ENCODE measurements at regions not wholly inside any gene's neighbourhood (a gene's known extent, or its start where the extent isn't known, plus 50 kb on each side); places are given as distances from the start of the nearest gene placed in this dataset.

- DNase-seq = no peak
Observed at GRCh38 chr14:43956741-43957140, 550.3 kb downstream of the FSCB start.

- no peak for DNase-seq
Observed at GRCh38 chr14:43949400-43949799, 557.7 kb downstream of the FSCB start.

- no peak for DNase-seq
Observed at GRCh38 chr14:43939836-43940235, 567.2 kb downstream of the FSCB start.

- no peak for DNase-seq
Observed at GRCh38 chr14:43938588-43939281, 568.3 kb downstream of the FSCB start.

GRCh38 chr14:43937001-43937400 is 570.1 kb downstream of the FSCB start:
- no peak for DNase-seq

GRCh38 chr14:43934102-43934501 is 573.0 kb downstream of the FSCB start:
- no peak for DNase-seq

GRCh38 chr14:43914041-43914693 is 592.9 kb downstream of the FSCB start:
- no peak for DNase-seq

GRCh38 chr14:43903209-43903608 is 603.9 kb downstream of the FSCB start:
- no peak for DNase-seq

- no peak for DNase-seq
Observed at GRCh38 chr14:43901911-43902673, 605.0 kb downstream of the FSCB start.

GRCh38 chr14:43900173-43900655 is 606.9 kb downstream of the FSCB start:
- no peak for DNase-seq

GRCh38 chr14:43898687-43899086 is 608.4 kb downstream of the FSCB start:
- no peak for DNase-seq

GRCh38 chr14:43896044-43896443 is 611.0 kb downstream of the FSCB start:
- DNase-seq = no peak

- no peak for DNase-seq
Observed at GRCh38 chr14:43894534-43894933, 612.5 kb downstream of the FSCB start.

GRCh38 chr14:43887523-43887922 is 619.6 kb downstream of the FSCB start:
- DNase-seq = no peak

GRCh38 chr14:43877351-43877960 is 629.6 kb downstream of the FSCB start:
- DNase-seq = no peak

- DNase-seq = no peak
Observed at GRCh38 chr14:43872752-43873655, 634.1 kb downstream of the FSCB start.

- no peak for DNase-seq
Observed at GRCh38 chr14:43872222-43872621, 634.9 kb downstream of the FSCB start.

- no peak for DNase-seq
Observed at GRCh38 chr14:43858981-43859380, 648.1 kb downstream of the FSCB start.

- DNase-seq = peak; percentile 2
Observed at GRCh38 chr14:43855556-43855955, 651.5 kb downstream of the FSCB start.

GRCh38 chr14:43853541-43853940 is 653.5 kb downstream of the FSCB start:
- no peak for DNase-seq

- no peak for DNase-seq
Observed at GRCh38 chr14:43803076-43803689, 703.9 kb downstream of the FSCB start.

All from NCI-H1694 treated with DMSO at 0.1 percent for 48 hours (cell line).